NCI-H187 treated with DMSO at 0.1 percent for 48 hours (cell line): ENCODE measurements at regions not wholly inside any gene's neighbourhood (a gene's known extent, or its start where the extent isn't known, plus 50 kb on each side); places are given as distances from the start of the nearest gene placed in this dataset.
"Not testable (repeated sequence)": the region's sequence is repeated elsewhere in the genome, so short reads cannot be mapped to it uniquely, and the experiment has no call there.

Experiments used
- DNase-seq: peaks from one replicate; lab custom pipeline; 2025; lab: John Stamatoyannopoulos, UW

DNA sequence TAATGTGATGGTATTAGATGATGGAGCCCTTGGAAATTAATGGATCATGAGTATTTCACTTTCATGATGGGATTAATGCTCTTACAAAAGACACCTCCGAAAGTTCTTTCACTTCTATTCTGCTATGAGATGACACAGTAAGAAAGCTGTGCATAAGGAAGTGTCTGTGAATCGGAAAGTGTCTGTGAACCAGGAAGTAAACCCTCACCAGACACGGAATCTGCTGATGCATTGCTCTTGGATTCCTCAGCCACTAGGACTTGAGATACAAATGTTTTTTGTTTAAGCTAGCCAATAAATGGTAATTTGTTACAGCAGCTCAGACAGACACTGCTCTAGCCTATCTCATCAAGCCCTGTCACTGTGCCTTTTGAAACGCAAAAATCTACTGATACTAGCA lies 440.4 kb upstream of the PRR20A start:
- DNase-seq: no peak

GRCh38 chr13:56706485-56706884 lies 434.2 kb upstream of the PRR20A start:
- DNase-seq: no peak

DNA sequence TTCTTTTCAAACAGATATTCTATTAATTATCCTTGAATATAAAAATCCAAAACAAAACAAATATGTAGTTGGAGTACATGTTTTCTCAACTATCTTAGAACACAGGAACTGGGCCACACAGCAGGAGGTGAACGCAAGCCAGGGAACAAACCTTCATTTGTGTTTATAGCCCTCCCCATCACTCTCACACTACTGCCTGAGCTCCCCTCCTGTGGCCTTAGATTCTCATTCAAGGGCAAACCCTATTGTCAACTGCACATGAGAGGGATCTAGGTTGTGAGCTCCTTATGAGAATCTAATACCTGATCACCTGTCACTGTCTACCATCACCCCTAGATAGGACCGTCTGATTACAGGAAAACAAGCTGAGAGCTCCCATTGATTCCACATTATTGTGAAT lies 427.1 kb upstream of the PRR20A start:
- DNase-seq: no peak

DNA sequence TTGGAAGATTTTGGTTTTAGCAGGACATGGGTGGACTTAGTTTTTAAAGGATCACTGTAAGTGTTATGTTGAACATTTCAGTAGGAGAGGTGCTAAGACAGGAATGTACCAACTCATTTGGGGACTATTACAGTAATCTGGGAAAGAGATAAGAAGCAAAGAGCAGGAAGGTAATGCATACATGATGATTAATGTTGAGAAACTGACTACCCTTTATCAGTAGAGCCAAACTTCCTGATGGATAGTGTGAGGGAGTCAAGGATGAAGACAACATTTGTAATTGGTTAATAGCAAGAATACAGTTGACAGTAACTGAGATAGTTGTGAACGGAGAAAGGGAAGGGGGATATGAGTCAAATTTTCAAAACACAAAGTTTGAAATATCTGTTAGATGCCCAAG lies 421.9 kb upstream of the PRR20A start:
- DNase-seq: no peak

GRCh38 chr13:56720841-56721240 lies 419.9 kb upstream of the PRR20A start:
- no peak for DNase-seq

GRCh38 chr13:56735537-56735942 lies 405.2 kb upstream of the PRR20A start:
- no peak for DNase-seq

DNA sequence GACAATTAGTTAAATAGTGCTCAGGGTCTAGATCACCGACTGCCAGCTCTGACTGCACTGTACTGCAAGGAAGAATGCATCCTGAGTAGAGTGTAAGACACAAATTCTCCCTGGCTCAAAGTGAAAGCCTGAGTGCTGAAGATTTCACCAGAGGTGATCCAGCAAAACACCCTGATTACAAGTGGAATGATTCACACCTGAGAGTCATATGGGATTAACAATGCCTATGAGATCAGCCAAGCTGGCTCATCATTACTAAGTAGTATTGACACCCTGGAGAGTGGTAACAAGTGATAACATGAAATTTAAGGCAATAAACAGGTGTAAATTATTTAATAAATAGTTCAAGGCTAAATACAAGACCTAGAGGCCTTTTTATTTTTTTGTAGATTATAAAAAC lies 403.8 kb upstream of the PRR20A start:
- no peak for DNase-seq

- no peak for DNase-seq
These were observed 388.1 kb upstream of the PRR20A start for GRCh38 chr13:56752636-56753035.

DNA sequence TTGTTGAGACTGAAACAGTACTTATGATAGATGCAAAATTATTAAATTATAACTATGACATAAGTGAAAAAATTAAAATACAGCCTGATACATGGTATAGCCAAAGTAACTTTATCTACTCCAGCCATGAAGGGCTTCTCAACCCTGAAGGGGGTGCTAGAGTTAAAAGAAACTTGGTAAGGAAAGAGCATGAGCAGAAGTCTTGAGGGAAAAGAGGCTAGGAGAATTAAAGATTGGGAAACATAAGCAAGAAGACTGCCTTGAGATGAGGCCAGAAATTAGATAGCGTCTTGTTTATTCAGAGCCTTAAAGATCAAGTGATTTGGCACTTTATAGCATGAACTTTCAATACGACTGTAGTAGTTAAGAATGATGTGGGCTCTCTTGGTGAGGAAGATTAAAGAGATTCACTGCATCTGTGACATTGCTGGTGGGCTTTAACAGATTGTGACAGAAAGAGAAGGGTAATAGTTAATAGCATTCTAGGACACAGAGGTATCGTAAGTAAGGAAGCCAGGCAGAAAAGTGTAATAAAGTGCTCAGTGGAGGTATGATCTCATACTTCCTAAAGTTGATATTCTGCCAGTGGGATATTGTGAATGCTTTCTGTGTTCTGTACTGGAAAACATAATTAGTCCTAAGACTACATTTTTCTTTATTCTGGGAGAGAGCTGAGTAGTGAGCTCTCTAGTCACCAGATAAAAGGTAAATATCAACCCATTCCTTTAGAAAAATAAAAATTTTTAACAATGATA lies 385.4 kb upstream of the PRR20A start:
- no peak for DNase-seq

- not testable (repeated sequence) for DNase-seq
These were observed 377.4 kb upstream of the PRR20A start for GRCh38 chr13:56763333-56763732.

- DNase-seq: no peak
These were observed 367.6 kb upstream of the PRR20A start for GRCh38 chr13:56773148-56773547.

DNA sequence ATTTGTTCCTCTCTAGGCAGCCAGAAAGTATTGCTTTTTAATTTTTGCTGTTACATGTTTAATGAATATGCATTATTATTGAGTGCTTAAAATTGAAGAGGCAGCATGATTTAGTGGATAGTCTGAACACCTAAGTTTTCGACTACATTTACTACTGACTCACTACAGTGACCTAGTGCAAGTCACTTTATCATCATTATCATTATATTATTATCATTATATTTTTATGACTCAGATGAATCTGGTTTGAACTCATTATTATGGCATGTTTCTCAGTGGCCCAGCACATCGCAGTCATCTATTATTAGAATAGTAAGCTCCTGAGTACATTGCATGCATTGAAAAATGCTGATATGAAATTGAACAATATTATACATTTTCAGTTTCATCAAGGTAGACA lies 351.2 kb upstream of the PRR20A start:
- DNase-seq: no peak

- DNase-seq: no peak
These were observed 303.6 kb upstream of the PRR20A start for GRCh38 chr13:56837161-56837560.

GRCh38 chr13:56850852-56851251 lies 289.9 kb upstream of the PRR20A start:
- DNase-seq: no peak

DNA sequence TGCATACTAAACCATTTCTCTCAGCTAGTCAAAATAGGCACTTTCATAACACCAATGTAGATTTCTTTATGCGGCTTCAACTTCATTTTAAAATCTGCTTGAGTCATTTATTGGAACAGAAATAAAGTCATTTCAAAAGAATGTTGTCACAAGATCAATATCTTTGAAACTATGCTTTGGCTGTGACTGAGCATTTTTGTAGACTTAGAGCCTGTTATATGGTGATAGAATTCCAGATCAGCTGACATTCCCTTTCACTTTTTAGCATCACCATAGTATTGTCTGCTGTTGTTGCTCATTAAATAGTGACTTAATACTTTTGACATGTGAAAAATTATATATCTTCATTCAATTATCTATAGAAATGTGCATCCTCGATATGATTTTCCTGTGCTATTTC lies 279.2 kb upstream of the PRR20A start:
- DNase-seq: no peak

DNA sequence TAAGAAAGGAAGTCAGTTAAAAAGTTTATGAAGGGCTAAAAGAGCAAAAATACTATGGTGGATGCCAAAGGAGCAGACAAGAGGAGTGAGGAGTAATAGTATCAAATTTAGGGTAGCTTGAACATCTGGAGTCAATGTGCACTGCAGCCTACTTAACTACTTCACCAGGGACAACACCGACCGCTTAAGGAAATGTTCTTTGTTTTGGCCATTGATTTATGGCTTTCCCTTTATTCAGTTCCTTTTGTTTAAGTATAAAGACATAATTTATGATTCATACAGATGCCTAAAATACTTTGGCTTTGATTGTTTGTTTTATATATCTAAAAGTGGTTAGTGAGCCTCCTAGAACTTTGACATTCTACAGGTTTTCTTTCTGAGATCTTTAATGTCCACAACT lies 276.3 kb upstream of the PRR20A start:
- DNase-seq: no peak

DNA sequence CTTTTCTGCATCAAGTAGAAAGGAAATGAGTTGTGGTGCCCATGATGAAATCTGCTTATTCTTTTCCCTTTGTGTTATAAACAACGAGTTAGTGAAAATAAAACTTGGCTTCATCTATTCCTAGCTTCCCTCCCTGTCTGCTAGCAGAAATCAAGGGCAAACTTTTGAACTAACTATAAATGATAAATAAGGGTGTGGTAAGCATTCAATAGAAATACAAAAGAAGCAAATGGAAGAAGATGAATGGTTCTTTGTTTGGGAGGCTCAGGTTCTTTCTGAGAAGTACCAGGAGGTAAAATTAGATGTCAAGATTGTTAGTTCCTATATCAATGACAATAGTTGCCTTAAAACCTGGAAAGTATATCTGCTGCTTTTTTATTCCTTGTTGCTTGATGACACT lies 275.3 kb upstream of the PRR20A start:
- no peak for DNase-seq

- DNase-seq: no peak
These were observed 271.0 kb upstream of the PRR20A start for GRCh38 chr13:56869671-56870070.

GRCh38 chr13:56886398-56886797 lies 254.3 kb upstream of the PRR20A start:
- DNase-seq: no peak

- DNase-seq: no peak
These were observed 252.3 kb upstream of the PRR20A start for GRCh38 chr13:56888455-56888854.

- no peak for DNase-seq
These were observed 246.9 kb upstream of the PRR20A start for GRCh38 chr13:56893843-56894242.

DNA sequence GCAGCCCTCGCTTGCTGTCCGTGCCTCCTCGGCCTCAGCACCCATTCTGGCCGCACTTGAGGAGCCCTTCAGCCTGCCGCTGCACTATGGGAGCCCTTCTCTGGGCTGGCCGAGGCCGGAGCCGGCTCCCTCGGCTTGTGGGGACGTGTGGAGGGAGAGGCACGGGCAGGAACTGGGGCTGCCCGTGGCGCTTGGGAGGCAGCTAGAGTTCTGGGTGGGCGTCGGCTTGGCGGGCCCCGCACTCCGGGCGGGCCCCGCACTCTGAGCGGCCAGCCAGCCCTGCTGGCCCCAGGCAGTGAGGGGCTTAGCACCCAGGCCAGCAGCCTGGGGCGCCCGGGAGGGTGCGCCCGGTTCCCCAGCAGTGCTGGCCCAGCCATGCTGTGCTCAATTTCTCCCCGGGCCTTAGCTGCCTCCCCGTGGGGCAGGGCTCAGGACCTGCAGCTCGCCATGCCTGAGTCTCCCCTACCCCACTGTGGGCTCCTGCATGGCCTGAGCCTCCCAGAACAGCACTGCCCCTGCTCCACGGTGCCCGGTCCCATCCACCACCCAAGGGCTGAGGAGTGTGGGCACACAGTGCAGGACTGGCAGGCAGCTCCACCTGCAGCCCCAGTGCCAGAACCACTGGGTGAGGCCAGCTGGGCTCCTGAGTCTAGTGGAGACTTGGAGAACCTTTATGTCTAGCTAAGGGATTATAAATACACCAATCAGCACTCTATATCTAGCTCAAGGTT lies 240.0 kb upstream of the PRR20A start:
- DNase-seq: no peak

- no peak for DNase-seq
These were observed 238.4 kb upstream of the PRR20A start for GRCh38 chr13:56902276-56902675.
